Smooth muscle cell (in vitro differentiated cells): ENCODE measurements at regions not wholly inside any gene's neighbourhood (a gene's known extent, or its start where the extent isn't known, plus 50 kb on each side); places are given as distances from the start of the nearest gene placed in this dataset.

ENCODE experiments used
- DNase-seq: peaks from one replicate; lab custom pipeline; 2025; ENCODE audit not compliant: unreplicated experiment; lab: John Stamatoyannopoulos, UW
- H2AFZ ChIP-seq: fragments of 200-600 bp; sonication (generic); 2 replicates; pipeline ENCODE4 v1.6.0; 2016; ENCODE audit warnings: antibody characterized with exemption, low read depth, mild to moderate bottlenecking
- H3F3A ChIP-seq: fragments of 200-600 bp; sonication (generic); 2 replicates; pipeline ENCODE4 v1.6.0; 2017; ENCODE audit warnings: antibody characterized with exemption, low read depth
- H3K27ac ChIP-seq: fragments of 200-600 bp; sonication (generic); 2 replicates; pipeline ENCODE4 v1.5.1; 2016; ENCODE audit warnings: low read depth, mild to moderate bottlenecking
- H3K27me3 ChIP-seq: fragments of 200-600 bp; sonication (generic); 2 replicates; pipeline ENCODE4 v1.6.1; 2016; ENCODE audit warnings: low read depth, mild to moderate bottlenecking
- H3K36me3 ChIP-seq: fragments of 200-600 bp; sonication (generic); 2 replicates; pipeline ENCODE4 v1.5.1; 2016; ENCODE audit warnings: low read depth
- H3K4me1 ChIP-seq: fragments of 200-600 bp; sonication (generic); 2 replicates; pipeline ENCODE4 v1.5.1; 2016; ENCODE audit warnings: low read depth
- H3K4me2 ChIP-seq: fragments of 200-600 bp; sonication (generic); 2 replicates; pipeline ENCODE4 v1.6.0; 2016; ENCODE audit warnings: mild to moderate bottlenecking
- H3K4me3 ChIP-seq: fragments of 200-600 bp; sonication (generic); 2 replicates; pipeline ENCODE4 v1.5.1; 2016; ENCODE audit warnings: mild to moderate bottlenecking
- H3K79me2 ChIP-seq: fragments of 200-600 bp; sonication (generic); 2 replicates; pipeline ENCODE4 v1.6.0; 2016; ENCODE audit warnings: low read depth, mild to moderate bottlenecking
- H3K9ac ChIP-seq: fragments of 200-600 bp; sonication (generic); 2 replicates; pipeline ENCODE4 v1.6.0; 2016; ENCODE audit warnings: low read depth
- H3K9me3 ChIP-seq: fragments of 200-600 bp; sonication (generic); replicated peaks from 2 replicates; pipeline ENCODE4 v1.5.1; 2016; ENCODE audit warnings: low read depth
- H4K20me1 ChIP-seq: fragments of 200-600 bp; sonication (generic); 2 replicates; pipeline ENCODE4 v1.6.0; 2016; ENCODE audit warnings: low read depth
- WGBS: methylation state at CpG from one replicate; pipeline ENCODE4 v1.1.7; 2016; ENCODE audit warnings: low lambda C conversion rate; 5-methylcytosine and 5-hydroxymethylcytosine counted together
- TF ChIP-seq, protein P1 (sequence below): fragments of 200-600 bp; sonication (generic); IDR thresholded peaks from 2 replicates; pipeline ENCODE4 v1.5.1; 2017; ENCODE audit warnings: borderline replicate concordance, mild to moderate bottlenecking, antibody characterized with exemption; ENCODE audit not compliant: insufficient read depth, poor library complexity, severe bottlenecking

DNA sequence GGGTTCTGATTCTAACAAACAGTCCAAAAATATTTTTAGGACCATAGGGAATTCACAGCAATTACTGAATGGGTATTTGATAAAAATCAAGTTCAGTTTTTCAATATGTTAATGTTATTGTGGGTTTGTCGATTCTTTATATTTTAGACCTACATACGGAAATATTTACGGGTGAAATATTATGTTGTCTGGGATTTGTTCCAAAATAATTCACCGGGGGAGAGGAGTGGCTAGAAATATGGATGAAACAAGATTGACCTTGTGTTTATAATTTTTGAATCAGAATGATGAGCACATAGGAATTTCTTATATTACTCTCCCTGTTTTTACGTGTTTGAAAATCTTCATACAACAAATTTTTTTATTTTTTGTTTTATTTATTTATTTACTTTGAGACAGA is 56.7 kb upstream of the USP1 start:
- no peak for DNase-seq
- Histone ChIP-seq H3K36me3 (no peaks in the 10 kb centered on the region), H3K4me1 (no peaks in the 10 kb centered on the region), H3K27ac (no peak overlapping the region), H3F3A (no peaks in the 10 kb centered on the region), H3K9ac (no peak overlapping the region), H3K4me3 (no peak overlapping the region), H3K9me3 (no peaks in the 10 kb centered on the region), H2AFZ (no peak overlapping the region), H3K79me2 (no peaks in the 10 kb centered on the region), H3K4me2 (no peak overlapping the region), H3K27me3 (no peaks in the 10 kb centered on the region), H4K20me1 (no peaks in the 10 kb centered on the region)
- TF ChIP-seq, protein P1, sequence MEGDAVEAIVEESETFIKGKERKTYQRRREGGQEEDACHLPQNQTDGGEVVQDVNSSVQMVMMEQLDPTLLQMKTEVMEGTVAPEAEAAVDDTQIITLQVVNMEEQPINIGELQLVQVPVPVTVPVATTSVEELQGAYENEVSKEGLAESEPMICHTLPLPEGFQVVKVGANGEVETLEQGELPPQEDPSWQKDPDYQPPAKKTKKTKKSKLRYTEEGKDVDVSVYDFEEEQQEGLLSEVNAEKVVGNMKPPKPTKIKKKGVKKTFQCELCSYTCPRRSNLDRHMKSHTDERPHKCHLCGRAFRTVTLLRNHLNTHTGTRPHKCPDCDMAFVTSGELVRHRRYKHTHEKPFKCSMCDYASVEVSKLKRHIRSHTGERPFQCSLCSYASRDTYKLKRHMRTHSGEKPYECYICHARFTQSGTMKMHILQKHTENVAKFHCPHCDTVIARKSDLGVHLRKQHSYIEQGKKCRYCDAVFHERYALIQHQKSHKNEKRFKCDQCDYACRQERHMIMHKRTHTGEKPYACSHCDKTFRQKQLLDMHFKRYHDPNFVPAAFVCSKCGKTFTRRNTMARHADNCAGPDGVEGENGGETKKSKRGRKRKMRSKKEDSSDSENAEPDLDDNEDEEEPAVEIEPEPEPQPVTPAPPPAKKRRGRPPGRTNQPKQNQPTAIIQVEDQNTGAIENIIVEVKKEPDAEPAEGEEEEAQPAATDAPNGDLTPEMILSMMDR = no peak
- 99% methylated on average over 5 of the region's 5 CpGs for WGBS

DNA sequence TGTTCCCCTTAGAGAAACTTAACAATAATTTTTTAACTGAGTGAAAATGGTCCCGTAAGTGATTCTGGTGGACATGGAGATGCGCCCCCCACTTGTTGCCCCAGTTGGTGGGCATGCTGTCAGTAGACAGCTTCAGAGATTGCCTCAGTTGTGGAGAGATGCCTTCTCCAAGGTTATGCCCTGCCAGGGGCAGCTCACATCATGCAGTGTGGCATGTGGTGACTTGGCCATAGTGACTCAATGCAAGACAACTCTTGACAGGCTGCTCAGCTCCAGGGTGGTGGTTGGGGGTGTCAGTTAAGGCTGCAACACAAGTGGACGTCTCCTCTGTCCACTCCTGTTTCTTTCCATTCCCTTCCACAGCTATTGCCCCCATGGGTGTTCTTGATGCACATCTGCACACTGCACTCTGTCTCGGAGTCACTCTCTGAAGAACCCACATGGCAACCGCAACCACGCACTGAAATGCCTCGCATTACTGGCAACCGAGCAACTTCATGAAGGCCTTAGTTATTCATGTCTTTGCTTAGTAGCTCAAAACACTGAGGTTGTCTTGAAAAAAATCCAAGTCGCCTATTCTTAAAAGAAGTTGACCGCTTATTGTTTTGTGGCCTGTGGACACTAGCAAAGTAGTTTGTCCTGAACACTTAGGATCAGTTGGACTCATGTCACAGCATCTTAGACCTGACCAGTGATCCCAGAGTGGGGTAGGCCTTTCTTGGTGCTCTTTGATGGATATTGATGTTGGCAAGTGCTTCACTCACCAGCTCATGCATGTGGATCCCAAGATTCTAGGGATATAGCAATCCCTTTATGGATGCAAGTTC is 54.8 kb upstream of the USP1 start:
- Histone ChIP-seq H3K4me2 (no peak overlapping the region), H3K79me2 (no peaks in the 10 kb centered on the region), H3K27ac (no peak overlapping the region), H3K36me3 (no peaks in the 10 kb centered on the region), H4K20me1 (no peaks in the 10 kb centered on the region), H3K9ac (no peak overlapping the region), H2AFZ (no peak overlapping the region), H3K4me3 (no peak overlapping the region), H3K27me3 (no peaks in the 10 kb centered on the region), H3K9me3 (no peaks in the 10 kb centered on the region), H3K4me1 (peaks cover 8% of the 10 kb centered on the region), H3F3A (peaks cover 6% of the 10 kb centered on the region)
- DNase-seq = no peak
- TF ChIP-seq, protein P1 = no peak
- 93% methylated on average over 10 of the region's 10 CpGs for WGBS

DNA sequence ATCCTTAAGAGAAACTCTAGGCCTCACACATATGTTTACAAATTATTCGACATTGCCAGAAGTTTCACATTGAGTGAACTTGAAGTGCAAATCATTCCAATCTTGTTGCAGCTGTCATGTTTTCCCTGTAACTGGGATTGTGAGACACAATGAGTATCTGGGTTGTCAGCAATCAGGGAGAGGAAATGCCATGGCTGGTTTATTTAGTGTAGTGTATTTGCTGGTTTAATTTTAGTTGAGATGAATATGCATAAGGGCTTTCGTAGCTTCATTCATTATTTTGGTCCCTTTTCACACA is 54.2 kb upstream of the USP1 start:
- no peak overlapping the region for H3K9ac ChIP-seq
- H3K27ac ChIP-seq = no peak overlapping the region
- TF ChIP-seq, protein P1 = no peak
- H3K79me2 ChIP-seq = no peaks in the 10 kb centered on the region
- H3K4me3 ChIP-seq = no peak overlapping the region
- H3F3A ChIP-seq = peaks cover 6% of the 10 kb centered on the region
- no peak overlapping the region for H2AFZ ChIP-seq
- H3K9me3 ChIP-seq = no peaks in the 10 kb centered on the region
- peaks cover 8% of the 10 kb centered on the region for H3K4me1 ChIP-seq
- no peak overlapping the region for H3K4me2 ChIP-seq
- H3K36me3 ChIP-seq = no peaks in the 10 kb centered on the region
- H3K27me3 ChIP-seq = no peaks in the 10 kb centered on the region
- WGBS = 70% methylated on average over 2 of the region's 2 CpGs
- DNase-seq = no peak
- H4K20me1 ChIP-seq = no peaks in the 10 kb centered on the region

DNA sequence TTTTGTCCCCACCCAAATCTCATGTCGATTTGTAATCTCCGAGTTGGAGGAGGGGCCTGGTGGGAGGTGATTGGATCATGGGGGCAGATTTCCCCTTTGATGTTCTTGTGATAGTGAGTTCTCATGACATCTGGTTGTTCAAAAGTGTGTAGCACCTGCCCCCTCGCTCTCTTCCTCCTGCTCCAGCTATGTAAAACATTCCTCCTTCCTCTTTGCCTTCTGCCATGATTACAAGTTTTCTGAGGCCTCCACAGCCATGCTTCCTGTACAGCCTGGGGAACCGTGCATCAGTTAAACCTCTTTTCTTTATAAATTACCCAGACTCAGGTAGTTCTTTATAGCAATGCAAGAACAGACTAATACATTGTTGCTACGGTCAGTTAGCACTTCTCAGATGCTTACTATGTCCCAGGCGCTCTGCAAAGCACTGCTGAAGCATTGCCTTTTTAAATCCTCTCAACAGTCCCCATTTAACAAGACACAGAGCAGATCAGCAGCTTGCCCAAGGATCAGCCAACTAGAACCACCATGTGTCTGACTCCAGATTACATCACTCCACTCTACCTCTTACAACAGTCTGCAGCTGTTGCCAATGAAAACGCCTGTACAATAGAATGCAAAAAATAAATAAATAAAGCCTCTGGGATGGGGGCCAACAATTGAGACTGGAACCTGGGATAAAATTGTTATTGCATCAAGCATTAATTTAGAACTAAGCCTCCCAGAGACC is 52.4 kb upstream of the USP1 start:
- peaks cover 8% of the 10 kb centered on the region for H3K4me1 ChIP-seq
- TF ChIP-seq, protein P1 = no peak
- no peak overlapping the region for H3K27ac ChIP-seq
- no peak overlapping the region for H3K9ac ChIP-seq
- H4K20me1 ChIP-seq = no peaks in the 10 kb centered on the region
- 58% methylated on average over 7 of the region's 7 CpGs for WGBS
- no peak overlapping the region for H3K4me3 ChIP-seq
- no peaks in the 10 kb centered on the region for H3K9me3 ChIP-seq
- H3K36me3 ChIP-seq = no peaks in the 10 kb centered on the region
- H3K79me2 ChIP-seq = no peaks in the 10 kb centered on the region
- no peak for DNase-seq
- H2AFZ ChIP-seq = no peak overlapping the region
- H3K27me3 ChIP-seq = no peaks in the 10 kb centered on the region
- H3K4me2 ChIP-seq = no peak overlapping the region
- H3F3A ChIP-seq = peaks cover 6% of the 10 kb centered on the region
